Gastroesophageal sphincter (tissue), 4 donors: ENCODE measurements at regions not wholly inside any gene's neighbourhood (a gene's known extent, or its start where the extent isn't known, plus 50 kb on each side); places are given as distances from the start of the nearest gene placed in this dataset.

Experiments
- ATAC-seq: fragments of 150-250 bp; one replicate; pipeline ENCODE4 v1.9.1; 2016; ENCODE audit warnings: mild to moderate bottlenecking, moderate library complexity
- H3K27ac ChIP-seq, 4 donors: fragments of 200-600 bp; sonication (generic) in 3 of 4; 1 replicate in 3 of 4; 2 replicates in 1 of 4; pipeline ENCODE4 v1.5.1; 2016 to 2019
- H3K27me3 ChIP-seq: fragments of 200-600 bp; sonication (generic); one replicate; pipeline ENCODE4 v1.5.1; 2019
- H3K36me3 ChIP-seq, 2 donors: fragments of 200-600 bp; sonication (generic); one replicate each; pipeline ENCODE4 v1.5.1; 2019; ENCODE audit warnings: control low read depth in 1 of 2
- H3K4me1 ChIP-seq, 3 donors: fragments of 200-600 bp; sonication (generic); 1 replicate in 2 of 3; 2 replicates in 1 of 3; pipeline ENCODE4 v1.5.1; 2016 to 2019; ENCODE audit warnings: control low read depth in 2 of 3
- H3K4me3 ChIP-seq, 2 donors: fragments of 200-600 bp; sonication (generic); one replicate each; pipeline ENCODE4 v1.5.1; 2019; ENCODE audit warnings: mild to moderate bottlenecking in 1 of 2, moderate library complexity in 1 of 2
- H3K9me3 ChIP-seq, 3 donors: fragments of 200-600 bp; sonication (generic); one replicate each; pipeline ENCODE4 v1.5.1; 2017 to 2019; ENCODE audit warnings: control low read depth in 2 of 3
- CTCF ChIP-seq, 4 experiments: fragments of 200-600 bp in 2 of 4; fragments of 450-650 bp in 2 of 4; sonication (generic) in 1 of 4; IDR thresholded peaks; one replicate each; pipeline ENCODE4 v1.5.1; 2017 to 2019; ENCODE audit warnings: antibody characterized with exemption in 4 of 4, mild to moderate bottlenecking in 2 of 4, moderate library complexity in 2 of 4
- EP300 ChIP-seq: sonication (generic); formaldehyde crosslinking; IDR thresholded peaks from one replicate; pipeline ENCODE4 v1.6.1; 2017; ENCODE audit warnings: antibody characterized with exemption, mild to moderate bottlenecking
- POLR2A ChIP-seq, 2 donors: fragments of 450-650 bp; IDR thresholded peaks; one replicate each; pipeline ENCODE4 v1.6.1; 2017; ENCODE audit warnings: antibody characterized with exemption in 2 of 2, mild to moderate bottlenecking in 2 of 2, moderate library complexity in 1 of 2
- POLR2AphosphoS5 ChIP-seq: sonication (generic); formaldehyde crosslinking; IDR thresholded peaks from one replicate; pipeline ENCODE4 v1.6.1; 2017; ENCODE audit warnings: antibody characterized with exemption
- WGBS, 2 donors: methylation state at CpG; one replicate each; pipeline ENCODE4 v1.1.5; 2018; ENCODE audit warnings: low coverage in 1 of 2; 5-methylcytosine and 5-hydroxymethylcytosine counted together

GRCh38 chr20:16940701-16941100, 192.5 kb downstream of the OTOR start:
- Histone ChIP-seq H3K9me3 (no peaks in the 10 kb centered on the region), H3K36me3 (no peaks in the 10 kb centered on the region), H3K4me1 (no peaks in the 10 kb centered on the region), H3K4me3 (no peak overlapping the region), H3K27ac (no peak overlapping the region), H3K27me3 (no peaks in the 10 kb centered on the region)
- ATAC-seq, result no peak
- WGBS, 2 donors, result 20 to 89% methylated on average over 1 of the region's 1 CpG
- TF ChIP-seq POLR2A (IDR thresholded peaks at IDR 0.05), result no peak

- no peak overlapping the region for H3K4me3 ChIP-seq
- no peaks in the 10 kb centered on the region for H3K9me3 ChIP-seq
- no peaks in the 10 kb centered on the region for H3K4me1 ChIP-seq
- WGBS, 2 donors, result 33% methylated on average over 1 of the region's 1 CpG; no CpG with 5 or more reads in 1 of the 2 donors
- H3K36me3 ChIP-seq, result no peaks in the 10 kb centered on the region
- H3K27ac ChIP-seq, result no peak overlapping the region
- H3K27me3 ChIP-seq, result no peaks in the 10 kb centered on the region
- ATAC-seq, result no peak
- TF ChIP-seq EP300, result no peak
- TF ChIP-seq CTCF (IDR thresholded peaks at IDR 0.05), result no peak
- no peak for TF ChIP-seq POLR2A (IDR thresholded peaks at IDR 0.05)
- TF ChIP-seq POLR2AphosphoS5, result no peak
These were observed 193.9 kb downstream of the OTOR start for GRCh38 chr20:16942051-16942450.

GRCh38 chr20:16942756-16943155, 194.6 kb downstream of the OTOR start:
- 50 to 67% methylated on average over 1 to 2 of the region's 2 CpGs for WGBS, 2 donors
- Histone ChIP-seq H3K4me1 (no peaks in the 10 kb centered on the region), H3K27me3 (no peaks in the 10 kb centered on the region), H3K9me3 (no peaks in the 10 kb centered on the region), H3K4me3 (no peak overlapping the region), H3K36me3 (no peaks in the 10 kb centered on the region), H3K27ac (no peak overlapping the region)
- ATAC-seq, result no peak
- TF ChIP-seq EP300 (no peak), POLR2AphosphoS5 (no peak), POLR2A (IDR thresholded peaks at IDR 0.05) (no peak), CTCF (IDR thresholded peaks at IDR 0.05) (no peak)

GRCh38 chr20:16944745-16945144, 196.6 kb downstream of the OTOR start:
- H3K27ac ChIP-seq, result no peak overlapping the region
- no peaks in the 10 kb centered on the region for H3K27me3 ChIP-seq
- H3K36me3 ChIP-seq, result no peaks in the 10 kb centered on the region
- WGBS, 2 donors, result 29 to 48% methylated on average over 2 of the region's 2 CpGs
- peaks cover 0 to 14% (median 0%) of the 10 kb centered on the region in 3 donors for H3K9me3 ChIP-seq
- ATAC-seq, result no peak
- no peaks in the 10 kb centered on the region for H3K4me1 ChIP-seq
- H3K4me3 ChIP-seq, result no peak overlapping the region
- no peak for TF ChIP-seq POLR2AphosphoS5
- no peak for TF ChIP-seq CTCF (IDR thresholded peaks at IDR 0.05)
- TF ChIP-seq POLR2A (IDR thresholded peaks at IDR 0.05), result no peak
- no peak for TF ChIP-seq EP300

GRCh38 chr20:16945619-16946018, 197.5 kb downstream of the OTOR start:
- H3K27me3 ChIP-seq, result no peaks in the 10 kb centered on the region
- H3K36me3 ChIP-seq, result no peaks in the 10 kb centered on the region
- H3K27ac ChIP-seq, result no peak overlapping the region
- peaks cover 0 to 23% (median 0%) of the 10 kb centered on the region in 3 donors for H3K9me3 ChIP-seq
- ATAC-seq, result no peak
- no peaks in the 10 kb centered on the region for H3K4me1 ChIP-seq
- no peak for TF ChIP-seq CTCF (IDR thresholded peaks at IDR 0.05)
- no peak for TF ChIP-seq EP300
- no peak for TF ChIP-seq POLR2A (IDR thresholded peaks at IDR 0.05)
- no peak for TF ChIP-seq POLR2AphosphoS5
- H3K4me3 ChIP-seq, result no peak overlapping the region
